NCI-H1930 (cell line): ENCODE measurements at regions not wholly inside any gene's neighbourhood (a gene's known extent, or its start where the extent isn't known, plus 50 kb on each side); places are given as distances from the start of the nearest gene placed in this dataset.
"Not testable (repeated sequence)": the region's sequence is repeated elsewhere in the genome, so short reads cannot be mapped to it uniquely, and the experiment has no call there.

Source experiments
- DNase-seq, 2 experiments: peaks; one replicate each; lab custom pipeline; 2025; lab: John Stamatoyannopoulos, UW

DNA sequence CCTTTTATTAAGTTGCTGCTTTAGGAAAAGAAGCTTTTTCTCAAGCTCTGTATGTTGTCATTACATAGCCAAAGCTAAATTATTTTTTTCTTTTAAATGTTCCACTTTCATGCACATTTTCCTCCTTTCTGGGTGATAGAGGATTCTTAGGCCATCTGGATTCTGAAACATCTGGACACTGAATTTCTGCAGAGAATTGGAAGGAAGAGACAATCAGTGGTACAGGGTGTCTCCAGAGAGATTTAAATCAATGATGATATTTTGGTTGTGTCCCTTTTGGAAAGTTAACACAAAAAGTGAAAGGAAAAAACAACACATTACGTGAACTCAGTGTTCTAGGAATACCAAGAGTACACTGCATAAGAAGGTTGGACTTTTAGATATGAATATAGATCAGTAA lies 211.4 kb upstream of the PKN2 start:
- DNase-seq: no peak

DNA sequence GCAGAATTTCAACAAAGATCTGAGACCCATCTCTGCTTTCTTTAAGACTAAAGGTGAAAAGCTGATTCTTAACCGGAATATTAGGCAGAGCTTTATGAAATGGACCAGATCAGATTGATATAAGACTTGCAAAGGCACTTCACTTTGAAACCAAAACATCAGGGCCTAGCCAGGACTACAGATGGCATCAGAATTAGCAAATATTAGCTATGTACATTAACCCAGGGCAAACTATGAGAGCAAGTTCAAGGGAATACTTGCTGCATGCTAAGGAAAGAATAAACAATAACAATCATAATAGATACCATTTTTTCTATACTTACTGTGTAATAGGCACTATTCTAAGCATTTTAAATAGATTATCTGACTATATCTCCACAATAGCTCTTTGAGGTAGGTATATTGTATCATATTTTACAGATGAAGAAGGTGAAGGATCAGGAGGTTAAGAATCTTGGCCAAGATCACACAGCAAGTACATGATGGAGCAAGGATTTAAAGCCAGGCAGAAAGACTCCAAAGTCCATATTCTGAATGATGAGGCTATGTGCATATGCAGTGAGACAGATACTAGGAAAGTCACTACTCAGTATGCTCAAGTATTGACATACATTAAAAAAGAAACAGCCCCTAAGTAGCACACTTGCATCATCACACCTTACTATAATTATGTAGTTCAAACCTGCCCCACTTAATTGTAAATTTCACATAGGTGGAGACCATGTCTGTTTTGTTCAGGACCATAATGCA lies 209.3 kb upstream of the PKN2 start:
- no peak for DNase-seq

DNA sequence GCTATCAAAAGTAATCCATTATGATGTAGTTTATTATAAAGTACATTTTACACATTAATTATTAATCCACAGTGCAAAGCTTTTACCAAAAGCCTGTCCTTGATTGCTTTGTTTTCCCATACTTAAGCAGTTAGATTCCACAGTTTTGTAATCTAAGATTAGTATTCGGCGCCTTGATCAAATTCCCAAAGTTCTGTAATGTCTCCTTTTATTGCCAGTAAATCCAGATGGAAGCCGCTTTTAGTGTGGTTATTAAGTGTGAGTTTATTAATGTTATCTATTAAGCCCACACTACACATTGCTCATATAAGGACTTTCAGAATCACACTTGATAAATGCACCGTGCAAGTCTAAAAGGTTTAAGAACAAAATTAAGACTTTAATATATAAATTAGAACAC lies 199.2 kb upstream of the PKN2 start:
- DNase-seq: no peak

DNA sequence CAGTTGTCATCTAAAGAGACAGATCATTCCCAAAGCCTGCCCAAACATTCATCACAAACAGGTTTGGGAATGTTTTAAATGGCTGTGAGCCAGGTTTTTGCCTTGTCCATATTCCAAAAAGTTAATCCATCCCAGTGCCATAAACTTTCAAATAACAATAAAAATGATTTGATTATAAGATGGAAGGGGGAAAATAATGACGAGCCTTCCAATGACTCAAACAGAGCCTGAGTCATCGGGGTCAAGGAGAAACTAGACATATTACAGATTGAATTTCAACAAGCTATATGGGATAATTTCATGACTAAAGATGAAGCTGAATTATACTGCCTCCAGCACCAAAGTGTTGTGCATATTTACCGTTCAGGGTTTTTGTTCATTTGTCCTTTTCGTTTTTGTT lies 195.8 kb upstream of the PKN2 start:
- no peak for DNase-seq

DNA sequence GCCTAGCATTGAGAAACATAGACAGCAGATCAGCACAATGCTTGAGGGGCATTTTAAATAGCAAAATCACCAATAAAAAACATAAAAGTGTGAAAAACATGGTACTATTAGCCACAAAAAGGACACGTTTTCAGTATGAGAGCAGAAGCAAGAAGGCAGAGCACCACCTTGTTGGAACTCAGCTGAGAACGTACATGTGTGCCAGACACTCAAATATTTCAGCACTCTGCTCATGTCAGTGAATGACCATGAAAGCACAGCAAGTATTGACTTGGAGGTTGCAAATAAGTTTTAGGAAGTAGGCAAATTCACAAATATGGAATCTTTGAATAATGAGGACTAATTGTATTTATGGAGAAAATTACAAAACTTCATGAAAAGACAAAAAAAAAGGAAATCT lies 193.4 kb upstream of the PKN2 start:
- DNase-seq: no peak

DNA sequence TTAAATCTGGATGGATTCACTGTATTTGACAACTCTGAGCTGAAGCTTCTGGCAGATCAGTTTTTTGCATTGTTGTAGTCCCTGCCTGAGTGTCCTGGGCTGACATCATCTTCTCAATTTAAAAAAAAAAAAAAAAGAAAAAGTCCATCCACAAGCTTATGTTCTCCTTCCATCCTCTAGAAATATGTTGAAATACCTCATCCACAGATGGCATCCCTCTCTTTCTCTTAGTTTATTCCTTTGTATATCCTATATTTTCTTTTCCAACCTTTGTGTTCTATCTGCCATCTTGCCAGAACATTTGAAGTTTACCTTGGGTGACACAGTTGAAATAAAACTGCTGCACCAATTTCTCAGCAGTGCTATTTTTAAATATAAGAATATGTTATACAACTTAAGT lies 184.4 kb upstream of the PKN2 start:
- DNase-seq: no peak

DNA sequence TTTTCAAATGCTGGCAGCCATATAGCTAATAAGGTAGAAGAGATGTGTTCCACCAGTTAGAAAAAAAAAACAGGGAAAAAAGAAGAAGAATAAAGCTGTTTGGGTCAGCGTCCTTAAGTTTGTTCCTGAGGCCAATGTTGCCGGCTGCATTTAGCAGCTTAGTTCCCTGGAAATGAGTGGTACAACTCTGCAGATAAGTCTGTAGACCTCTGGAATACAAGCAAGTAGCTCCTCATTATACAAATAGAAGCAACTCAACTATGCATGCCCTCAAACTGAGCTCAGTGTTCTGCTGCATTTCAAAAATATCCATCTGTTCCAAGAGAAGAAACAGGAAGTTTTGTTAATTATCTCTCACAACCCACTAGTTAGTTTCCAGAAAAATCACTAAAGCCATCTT lies 181.2 kb upstream of the PKN2 start:
- DNase-seq: no peak

DNA sequence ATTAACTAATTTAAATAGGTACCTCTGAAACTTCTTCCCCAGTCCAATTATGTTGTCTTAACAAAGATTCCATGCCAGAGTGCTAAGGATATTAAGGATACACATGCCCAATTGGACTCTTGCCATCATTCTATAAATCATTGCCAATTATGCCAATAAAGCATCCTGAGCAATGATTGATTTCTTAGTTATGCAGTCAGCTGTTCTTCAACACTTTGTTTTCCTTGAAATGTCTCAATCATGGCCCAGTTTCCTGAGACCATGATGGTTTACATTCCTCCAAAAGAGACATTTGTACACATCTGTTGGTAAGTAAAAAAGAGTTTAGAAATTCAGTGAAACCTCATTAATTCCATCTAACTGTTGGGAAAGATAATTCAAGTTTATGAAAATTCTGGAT lies 180.4 kb upstream of the PKN2 start:
- DNase-seq: no peak

DNA sequence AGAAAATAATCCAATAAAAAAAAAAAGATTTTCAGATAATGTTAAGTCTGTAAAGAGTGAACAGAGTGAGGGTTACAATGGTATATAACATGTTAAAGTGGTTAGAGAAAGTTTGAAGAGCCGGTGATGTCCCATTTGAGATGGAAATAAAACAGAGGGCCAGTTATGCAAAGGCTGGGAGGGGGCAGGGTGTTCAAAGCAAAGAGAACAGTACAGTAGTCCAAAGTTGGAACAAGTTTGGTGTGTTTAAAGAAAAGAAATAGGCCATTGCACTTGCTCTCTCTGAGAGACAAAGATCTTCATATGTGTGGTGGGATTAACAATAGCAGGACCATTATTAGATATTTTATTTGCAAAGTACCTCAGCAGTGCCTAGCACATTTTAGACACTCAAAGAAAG lies 179.5 kb upstream of the PKN2 start:
- DNase-seq: no peak

DNA sequence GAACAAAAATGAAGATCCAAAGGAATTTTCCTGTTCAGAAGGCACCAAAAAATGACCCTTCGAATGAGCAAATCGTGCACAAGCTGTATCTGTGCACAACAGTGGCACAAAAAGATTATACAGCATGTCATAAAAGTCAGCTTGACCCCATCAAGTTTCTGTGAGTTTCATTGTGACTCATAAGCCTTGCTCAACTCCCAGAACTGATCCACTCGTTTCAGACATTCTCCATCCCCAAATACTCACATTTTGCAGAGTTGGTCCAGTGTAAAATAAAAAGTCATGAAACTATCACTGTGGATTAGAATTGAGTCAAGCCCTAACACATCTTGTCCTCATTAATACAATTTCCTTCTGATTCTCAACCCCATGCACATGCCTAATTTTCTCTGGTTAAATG lies 174.7 kb upstream of the PKN2 start:
- DNase-seq: no peak

DNA sequence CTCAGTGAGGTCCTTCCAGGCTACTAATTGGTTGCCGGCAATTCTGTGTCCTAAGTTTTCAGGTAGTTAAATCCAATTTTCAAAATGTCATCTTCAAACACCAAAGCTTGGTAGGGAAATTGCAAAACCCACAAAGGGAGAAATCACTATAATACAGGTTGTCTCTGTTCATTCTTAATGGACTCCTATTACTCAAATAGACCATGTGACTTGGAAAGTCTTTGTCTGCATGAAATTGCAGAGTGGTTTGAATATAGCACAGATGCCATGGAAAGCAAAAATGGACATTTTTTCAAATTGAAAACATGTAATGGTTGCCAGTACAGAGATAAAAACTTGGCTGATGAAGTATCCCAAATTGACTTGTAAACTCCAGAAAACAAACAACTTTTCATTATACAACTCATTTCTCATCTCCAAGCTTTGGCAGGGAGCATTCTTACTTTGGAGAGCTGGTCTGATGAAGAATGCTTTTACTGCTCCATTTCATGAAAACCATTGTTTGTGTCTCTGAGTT lies 169.5 kb upstream of the PKN2 start:
- DNase-seq: peak; percentile 47 to 68

DNA sequence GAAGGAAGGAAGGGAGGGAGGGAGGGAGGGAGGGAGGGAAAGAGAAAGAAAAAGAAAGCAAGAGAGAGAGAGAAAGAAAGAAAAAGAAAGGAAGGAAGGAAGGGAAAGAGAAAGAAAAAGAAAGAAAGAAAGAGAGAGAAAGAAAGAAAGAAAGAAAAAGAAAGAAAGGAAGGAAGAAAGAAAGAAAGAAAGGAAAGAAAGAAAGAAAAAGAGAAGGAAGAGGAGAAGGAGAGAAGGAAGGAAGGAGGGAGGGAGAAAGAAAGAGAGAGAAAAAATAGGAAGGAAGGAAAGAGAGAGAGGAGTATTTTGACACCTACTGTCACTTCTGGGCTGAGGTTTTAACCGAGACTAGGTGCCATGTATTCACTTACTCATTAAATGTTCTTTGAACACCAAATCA lies 166.6 kb upstream of the PKN2 start:
- not testable (repeated sequence) for DNase-seq

DNA sequence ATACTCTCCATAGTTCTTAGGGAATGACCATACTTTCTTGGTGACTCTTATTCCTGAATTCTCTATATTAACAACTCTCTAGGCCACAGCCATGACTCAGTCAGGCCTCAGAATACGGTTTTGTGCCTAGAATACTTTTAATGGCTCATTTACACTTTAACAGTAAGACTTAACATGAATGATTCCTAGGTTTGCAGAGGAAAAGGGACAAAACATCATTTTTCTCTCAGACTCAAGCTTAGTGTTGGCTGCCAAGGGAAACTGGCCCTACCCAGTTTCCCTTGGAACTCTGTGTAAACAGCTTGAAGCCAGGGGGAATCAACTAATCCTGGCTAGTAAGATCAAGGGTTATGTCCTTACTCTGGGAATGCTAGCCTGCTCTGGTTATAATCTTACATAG lies 164.9 kb upstream of the PKN2 start:
- no peak for DNase-seq

DNA sequence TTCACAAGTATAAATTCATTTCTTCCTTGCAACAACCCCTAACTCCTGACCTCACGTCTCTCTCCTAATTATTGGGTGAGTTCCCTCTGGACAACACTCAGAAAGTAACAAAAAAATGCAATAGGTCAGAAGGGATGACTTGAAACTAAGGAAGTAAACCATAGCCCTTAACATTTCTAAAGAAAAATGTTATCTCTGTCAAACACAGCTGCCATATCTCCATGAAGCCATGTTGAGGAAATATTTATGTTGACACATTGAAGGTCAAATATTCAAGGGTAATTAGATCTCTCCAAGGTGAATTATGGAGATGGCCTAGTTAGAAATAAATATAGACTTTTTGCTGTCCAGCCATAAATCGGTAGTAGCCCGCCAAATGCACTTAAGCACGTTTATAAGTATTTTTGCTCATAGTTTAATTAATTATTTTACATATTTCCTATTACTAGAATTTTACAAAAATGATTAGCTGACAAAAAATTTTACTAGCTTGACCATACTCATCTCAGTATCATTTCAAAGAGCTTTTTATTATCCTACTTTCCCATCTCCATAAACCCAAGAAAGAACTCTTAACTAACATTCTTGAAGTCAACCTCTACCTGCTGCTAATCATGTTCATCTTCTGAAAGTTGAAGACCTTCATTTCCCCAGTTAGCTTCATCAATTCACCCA lies 160.1 kb upstream of the PKN2 start:
- no peak for DNase-seq

DNA sequence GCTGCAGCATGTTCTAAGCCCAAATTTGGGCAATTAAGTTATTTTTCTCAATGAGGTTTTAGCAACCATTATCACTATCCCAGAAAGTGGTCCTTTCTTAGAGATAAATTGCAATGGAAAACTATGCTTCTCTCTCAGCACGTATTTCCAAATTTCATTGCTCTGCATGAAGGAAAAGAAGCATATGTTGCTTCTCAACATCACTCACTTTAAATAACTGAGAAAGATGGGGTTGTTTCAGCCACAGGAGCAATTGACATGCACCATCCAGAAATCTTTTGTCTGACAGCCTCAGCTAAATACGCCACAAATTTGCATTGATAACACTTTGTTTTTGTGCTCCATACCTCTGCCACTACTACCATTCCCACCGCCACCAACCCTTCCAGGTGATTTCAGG lies 157.6 kb upstream of the PKN2 start:
- no peak for DNase-seq

DNA sequence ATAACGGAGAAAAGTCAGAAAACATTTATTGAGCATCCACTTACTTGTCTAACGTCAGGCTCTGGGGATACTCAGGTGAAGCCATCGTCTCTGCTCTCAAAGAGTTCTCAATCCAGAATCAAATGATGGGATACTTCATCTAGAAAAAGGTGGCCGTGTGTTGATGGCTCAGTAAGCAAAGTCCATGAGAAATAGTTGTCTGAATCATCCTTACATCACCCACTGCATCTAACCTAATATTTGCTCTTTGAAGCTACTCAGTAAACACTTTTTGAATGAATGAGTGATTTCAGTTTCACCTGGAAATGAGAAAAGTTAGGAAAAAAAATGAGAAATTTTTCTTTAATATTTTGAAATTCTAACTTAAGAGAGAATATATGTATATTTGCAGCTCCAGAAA lies 155.3 kb upstream of the PKN2 start:
- DNase-seq: no peak

DNA sequence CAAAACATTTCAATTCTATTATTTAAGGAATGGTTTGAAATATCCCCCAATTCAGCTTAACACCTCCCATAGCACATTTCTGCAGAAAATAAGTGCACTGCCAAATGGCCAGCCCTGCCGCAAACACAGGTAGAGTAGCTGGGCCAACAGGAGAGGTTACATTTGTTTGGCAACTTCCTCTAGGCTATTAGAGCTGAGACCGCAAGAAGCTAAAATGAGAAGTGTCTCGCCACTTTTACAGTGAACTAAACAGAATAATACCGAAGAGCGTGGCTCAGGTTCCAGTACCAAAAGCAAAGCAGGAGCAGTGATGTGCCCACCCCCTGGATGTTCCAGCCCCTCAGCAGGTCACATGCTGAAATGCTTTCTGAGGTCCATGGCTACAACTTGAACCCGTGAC lies 154.5 kb upstream of the PKN2 start:
- no peak for DNase-seq

DNA sequence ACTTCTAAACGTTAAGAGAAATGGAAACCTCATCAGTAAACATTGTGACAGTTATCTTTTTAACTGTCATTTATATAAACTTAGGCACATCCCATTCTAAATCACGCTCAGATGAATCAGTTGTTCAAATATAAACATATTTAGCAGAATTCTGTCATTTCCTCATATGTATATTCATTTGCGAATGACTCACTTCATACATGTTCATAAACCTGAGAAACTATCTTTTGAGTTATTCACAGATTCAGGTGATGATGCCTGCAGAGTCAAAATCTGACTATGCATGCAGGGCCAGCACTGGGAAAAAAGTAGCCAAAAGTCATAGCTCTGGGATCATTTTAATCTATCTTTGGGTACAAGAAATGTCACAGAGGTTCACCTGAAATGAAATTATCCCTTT lies 153.8 kb upstream of the PKN2 start:
- no peak for DNase-seq

DNA sequence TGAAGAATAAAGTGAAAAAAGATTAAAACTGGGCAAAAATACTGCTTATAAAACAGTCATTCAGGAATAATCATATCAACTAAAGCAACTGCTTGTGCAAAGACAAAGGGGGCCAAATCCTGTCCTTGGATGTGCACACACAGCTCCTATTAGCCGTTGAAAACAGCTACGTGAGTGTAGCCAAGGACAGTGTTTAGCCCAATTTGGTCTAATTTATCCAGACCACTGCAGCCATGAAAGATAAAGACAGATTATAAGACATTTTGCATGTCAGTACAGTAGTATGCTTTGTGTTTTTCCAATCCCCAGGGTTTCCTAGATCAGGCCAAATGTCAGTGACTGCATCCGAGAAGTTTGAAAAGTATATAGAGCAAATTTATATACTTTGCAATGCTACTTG lies 146.3 kb upstream of the PKN2 start:
- DNase-seq: no peak

DNA sequence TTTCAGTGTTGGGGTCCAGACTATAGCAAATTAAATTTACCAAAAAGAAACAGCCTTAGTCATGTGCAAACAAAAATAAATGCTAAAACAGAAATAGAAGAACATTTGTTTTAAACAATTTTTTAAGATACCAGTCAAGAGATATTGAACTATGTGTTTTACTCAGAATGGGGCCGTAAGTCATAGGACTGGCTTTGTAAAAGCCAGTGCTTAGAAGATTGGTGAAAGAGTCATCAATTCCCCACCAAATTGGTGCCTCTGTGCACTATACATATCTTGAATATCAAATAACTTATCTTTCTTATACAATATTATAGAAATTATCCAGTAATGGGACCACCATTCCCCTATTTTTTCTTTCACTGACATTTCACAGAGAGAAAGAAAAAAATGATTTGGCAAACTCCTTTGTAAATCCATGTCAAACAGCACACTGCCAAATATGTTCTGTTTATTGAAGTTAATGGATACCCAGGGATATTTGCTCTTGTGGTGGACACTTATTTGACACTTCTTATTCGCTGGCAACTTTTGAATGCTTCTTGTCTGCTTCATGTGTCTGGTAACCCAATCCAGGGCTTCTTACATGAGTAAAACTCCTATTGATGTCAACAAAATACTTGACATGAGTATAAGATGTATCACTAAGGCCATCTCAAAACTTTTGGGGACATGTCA lies 145.7 kb upstream of the PKN2 start:
- DNase-seq: no peak

DNA sequence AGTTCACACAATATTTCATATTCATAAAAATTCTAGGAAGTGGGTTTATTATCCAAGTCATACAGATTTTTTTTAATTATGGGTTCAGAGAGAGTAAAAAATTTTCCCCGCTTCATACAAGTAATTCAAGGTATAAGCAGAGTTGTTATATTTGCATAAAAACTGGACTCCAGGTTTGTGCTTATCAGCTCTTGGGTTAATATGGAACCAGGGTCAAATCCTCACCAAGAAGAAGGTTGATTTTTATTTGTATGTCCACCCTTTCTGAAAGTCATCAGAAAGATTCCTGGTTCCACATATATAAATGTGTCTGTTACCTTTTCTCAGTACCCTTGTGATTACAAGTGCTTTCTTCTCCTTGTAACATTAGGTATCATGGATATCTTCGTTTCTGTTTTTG lies 143.8 kb upstream of the PKN2 start:
- DNase-seq: no peak

DNA sequence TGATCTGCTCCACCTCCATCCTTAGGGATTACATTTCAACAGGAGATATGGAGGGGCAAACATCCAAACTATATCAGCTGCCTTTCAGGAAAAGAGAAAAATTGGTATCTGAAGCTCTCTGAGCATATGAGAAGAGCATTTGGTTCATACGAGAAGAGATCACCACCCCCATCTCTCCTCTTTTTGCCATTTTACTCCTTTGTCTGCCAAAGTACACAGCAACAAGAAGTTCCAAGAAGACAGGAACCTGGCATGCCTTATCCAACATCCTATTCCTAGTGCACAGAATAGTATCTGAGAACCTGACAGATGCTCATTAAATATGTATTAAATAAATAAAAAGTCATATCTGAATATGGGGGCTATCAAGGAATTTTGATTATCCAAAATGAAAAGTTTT lies 142.5 kb upstream of the PKN2 start:
- DNase-seq: no peak

DNA sequence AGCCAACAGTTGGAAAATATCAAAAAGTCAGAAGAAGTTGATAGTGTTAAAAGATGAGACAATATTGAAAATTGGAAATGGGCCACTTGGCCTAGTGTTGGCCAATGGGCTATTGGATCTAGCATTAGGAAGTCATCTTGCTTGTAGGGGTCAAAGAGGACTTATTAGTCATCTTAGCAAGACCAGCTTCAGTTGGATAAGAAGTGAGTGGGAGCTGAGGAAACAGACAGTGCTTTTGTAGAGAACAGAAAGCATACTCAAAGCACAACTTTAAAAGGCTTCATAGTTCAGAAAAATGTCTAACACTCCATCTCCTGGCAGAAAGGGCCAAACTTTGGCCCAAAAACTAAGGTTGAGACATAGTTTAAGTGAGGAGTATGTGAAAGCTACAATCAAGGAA lies 139.9 kb upstream of the PKN2 start:
- DNase-seq: no peak
